HG03442 (cell line): ENCODE measurements at regions not wholly inside any gene's neighbourhood (a gene's known extent, or its start where the extent isn't known, plus 50 kb on each side); places are given as distances from the start of the nearest gene placed in this dataset.

Experiments
- ATAC-seq: cut with Tn5 transposase; IDR thresholded peaks from one replicate; pipeline ENCODE4 v1.9.1; 2021; ENCODE audit warnings: mild to moderate bottlenecking, moderate library complexity; ENCODE audit not compliant: unreplicated experiment

GRCh38 chr12:34188974-34189373, 166.7 kb downstream of the ALG10 start:
- ATAC-seq, result no peak

GRCh38 chr12:34190054-34190453, 167.8 kb downstream of the ALG10 start:
- no peak for ATAC-seq

DNA sequence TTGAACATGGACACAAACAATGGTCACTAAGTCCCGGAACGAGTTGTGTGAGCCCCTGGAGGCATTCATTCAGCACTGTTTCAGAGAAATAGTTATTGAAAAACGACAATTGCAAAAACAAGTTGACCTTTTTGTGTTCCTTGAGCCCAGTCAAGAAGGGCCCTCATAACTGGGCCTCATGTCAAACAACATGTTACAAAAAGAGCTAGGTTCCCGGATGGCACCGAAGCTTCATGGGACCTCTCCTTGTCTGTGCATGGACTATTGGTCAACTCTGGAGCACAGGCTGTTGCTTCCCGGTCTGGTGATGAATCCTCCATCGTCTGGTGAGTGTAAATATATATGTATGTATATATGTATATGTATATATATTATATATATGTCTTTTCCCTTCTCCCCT, 176.6 kb downstream of the ALG10 start:
- ATAC-seq, result no peak

GRCh38 chr12:34203866-34204620, 181.7 kb downstream of the ALG10 start:
- no peak for ATAC-seq

DNA sequence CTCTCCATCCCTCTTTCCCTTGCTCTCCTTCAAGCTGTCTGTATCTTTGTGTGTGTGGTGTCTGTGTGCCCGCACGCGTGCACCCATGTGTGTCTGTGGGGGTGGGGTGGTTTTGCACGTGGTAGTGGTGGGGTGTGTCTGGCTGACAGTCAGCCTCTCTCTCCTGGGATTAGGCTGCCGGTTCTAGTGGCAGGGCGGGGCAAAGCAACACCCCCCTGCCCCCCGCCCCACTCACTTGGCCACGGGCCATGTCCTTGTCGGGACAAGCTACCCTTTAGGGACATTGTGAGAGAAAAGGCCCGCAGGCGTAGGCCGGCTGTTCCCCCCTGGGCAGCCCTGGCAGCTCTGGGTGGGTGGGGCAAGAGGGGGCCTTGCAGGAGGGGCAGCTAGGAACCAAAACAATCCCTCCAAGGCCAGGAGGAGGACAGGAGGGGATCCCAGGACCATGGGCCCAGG, 182.6 kb downstream of the ALG10 start:
- no peak for ATAC-seq

DNA sequence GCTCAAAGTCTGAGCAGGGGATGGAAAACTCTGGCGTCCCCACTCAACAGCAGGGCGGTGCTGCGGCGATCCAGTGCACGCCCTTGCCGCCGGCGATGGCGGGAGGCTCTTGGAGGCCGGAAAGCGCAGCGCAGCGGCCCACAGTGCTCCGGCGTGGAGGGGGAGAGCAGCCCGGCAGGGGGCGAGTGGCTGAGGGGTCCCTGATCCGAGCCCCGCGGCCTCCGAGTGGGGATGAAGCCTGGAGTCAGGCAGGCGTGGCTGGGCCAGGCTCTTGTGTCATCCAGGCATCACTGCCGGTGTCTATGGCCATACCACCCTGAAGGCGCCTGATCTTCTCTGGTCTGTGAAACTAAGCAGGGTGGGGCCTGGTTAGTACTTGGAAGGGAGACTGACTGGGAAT, 183.1 kb downstream of the ALG10 start:
- ATAC-seq, result no peak

GRCh38 chr12:34206061-34206785, 183.9 kb downstream of the ALG10 start:
- ATAC-seq, result no peak

DNA sequence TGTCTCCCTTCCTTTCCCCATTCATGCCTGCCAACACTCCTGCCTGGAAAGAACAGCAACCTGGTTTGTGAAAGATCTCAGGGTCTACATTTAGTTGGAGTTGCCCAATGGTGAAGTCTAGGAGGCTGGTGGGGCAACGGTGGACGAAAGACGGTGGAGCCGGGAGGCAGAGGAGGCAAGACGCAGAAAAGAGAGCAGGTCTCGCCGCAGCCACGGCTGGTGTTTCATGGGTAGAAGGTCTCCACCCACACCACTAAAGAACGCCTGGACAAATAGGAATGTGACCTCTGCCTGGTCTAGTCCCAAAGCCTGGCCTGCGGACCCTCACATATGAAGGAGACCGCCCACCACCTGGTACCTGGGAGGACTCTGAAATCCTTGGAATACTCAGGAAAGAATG, 185.6 kb downstream of the ALG10 start:
- no peak for ATAC-seq

GRCh38 chr12:34208331-34209258, 186.3 kb downstream of the ALG10 start:
- no peak for ATAC-seq

- ATAC-seq, result no peak
These were observed 187.1 kb downstream of the ALG10 start for GRCh38 chr12:34209259-34209835.

- no peak for ATAC-seq
These were observed 187.9 kb downstream of the ALG10 start for GRCh38 chr12:34210183-34210582.

- no peak for ATAC-seq
These were observed 188.6 kb downstream of the ALG10 start for GRCh38 chr12:34210689-34211530.

- no peak for ATAC-seq
These were observed 190.4 kb downstream of the ALG10 start for GRCh38 chr12:34212651-34213050.

DNA sequence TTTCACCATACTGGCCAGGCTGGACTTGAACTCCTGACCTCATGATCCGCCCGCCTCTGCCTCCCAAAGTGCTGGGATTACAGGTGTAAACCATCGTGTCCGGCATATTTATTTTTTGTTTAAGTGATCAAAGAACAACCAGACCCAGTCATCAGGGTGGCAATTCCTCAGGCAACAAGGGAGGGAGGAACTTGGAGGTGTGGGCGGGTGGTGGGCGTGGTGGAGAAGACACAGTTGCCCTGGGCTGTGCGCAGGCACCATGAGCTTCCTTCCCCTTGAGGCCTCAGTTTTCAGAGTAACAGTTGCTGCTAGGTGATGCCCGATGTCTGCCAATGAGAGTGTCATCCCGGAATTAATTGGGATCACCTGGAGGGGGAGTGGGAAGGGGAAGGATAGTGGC, 191.7 kb downstream of the ALG10 start:
- ATAC-seq, result no peak

- ATAC-seq, result no peak
These were observed 193.1 kb downstream of the ALG10 start for GRCh38 chr12:34215213-34215892.

DNA sequence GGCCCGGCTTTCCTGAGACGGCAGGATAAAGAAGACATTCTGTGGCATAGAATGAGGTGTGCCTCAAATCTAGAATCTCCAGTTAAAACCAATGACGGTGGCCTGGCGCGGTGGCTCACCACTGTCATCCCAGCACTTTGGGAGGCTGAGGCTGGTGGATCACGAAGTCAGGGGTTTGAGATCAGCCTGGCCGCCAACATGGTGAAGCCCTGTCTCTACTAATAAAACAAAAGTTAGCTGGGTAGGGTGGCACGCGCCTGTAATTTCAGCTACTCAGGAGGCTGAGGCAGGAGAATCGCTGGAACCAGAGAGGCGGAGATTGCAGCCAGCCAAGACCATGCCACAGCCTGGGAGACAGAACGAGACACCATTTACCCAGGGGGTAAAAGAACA, 193.6 kb downstream of the ALG10 start:
- ATAC-seq, result no peak

GRCh38 chr12:34217660-34218059, 195.4 kb downstream of the ALG10 start:
- ATAC-seq, result no peak

GRCh38 chr12:34218193-34219045, 196.1 kb downstream of the ALG10 start:
- peak; percentile 78 for ATAC-seq
